Liver (tissue), 8 donors: ENCODE measurements at regions not wholly inside any gene's neighbourhood (a gene's known extent, or its start where the extent isn't known, plus 50 kb on each side); places are given as distances from the start of the nearest gene placed in this dataset.

Experiments
- DNase-seq: peaks from one replicate; pipeline ENCODE4 v3.0.0-alpha.2; 2017; ENCODE audit warnings: low spot score
- H3K27ac ChIP-seq, 2 donors: one replicate each; pipeline ENCODE4 v1.7.0; 2013; ENCODE audit warnings: inconsistent platforms in 2 of 2, low read length in 2 of 2, control low read depth in 1 of 2, low read depth in 1 of 2, mild to moderate bottlenecking in 1 of 2
- H3K27me3 ChIP-seq, 4 donors: one replicate each; pipeline versions ENCODE4 v1.6.1 to v1.7.0; 2013; ENCODE audit warnings: low read length in 3 of 4, inconsistent platforms in 1 of 4, mild to moderate bottlenecking in 1 of 4, moderate library complexity in 1 of 4; ENCODE audit not compliant: control insufficient read depth in 4 of 4, insufficient read depth in 4 of 4
- H3K36me3 ChIP-seq, 4 donors: one replicate each; pipeline versions ENCODE4 v1.6.1 to v1.7.0; 2013; ENCODE audit warnings: low read length in 3 of 4, mild to moderate bottlenecking in 3 of 4, low read depth in 1 of 4, moderate library complexity in 1 of 4; ENCODE audit not compliant: control insufficient read depth in 4 of 4, insufficient read depth in 3 of 4
- H3K4me1 ChIP-seq, 4 donors: one replicate each; pipeline versions ENCODE4 v1.6.1 to v1.7.0; 2013; ENCODE audit warnings: low read length in 3 of 4, mild to moderate bottlenecking in 3 of 4, moderate library complexity in 1 of 4; ENCODE audit not compliant: control insufficient read depth in 4 of 4, insufficient read depth in 4 of 4
- H3K4me3 ChIP-seq, 3 donors: one replicate each; pipeline versions ENCODE4 v1.6.1 to v1.7.0; 2013; ENCODE audit warnings: low read length in 3 of 3, control low read depth in 1 of 3, low read depth in 1 of 3, mild to moderate bottlenecking in 1 of 3
- H3K9ac ChIP-seq, 2 donors: one replicate each; pipeline ENCODE4 v1.7.0; 2013; ENCODE audit warnings: low read length in 2 of 2, mild to moderate bottlenecking in 2 of 2, moderate library complexity in 2 of 2, control low read depth in 1 of 2, low read depth in 1 of 2
- H3K9me3 ChIP-seq, 4 donors: one replicate each; pipeline versions ENCODE4 v1.6.1 to v1.7.0; 2013; ENCODE audit warnings: low read length in 3 of 4; ENCODE audit not compliant: control insufficient read depth in 4 of 4
- EGR1 ChIP-seq, 2 donors: IDR thresholded peaks; 2 replicates each; pipeline ENCODE4 v1.6.1; 2016 to 2018; ENCODE audit warnings: antibody characterized with exemption in 2 of 2, low read depth in 2 of 2
- FOXA1 ChIP-seq: IDR thresholded peaks from 2 replicates; pipeline ENCODE4 v1.6.1; 2016; ENCODE audit warnings: antibody characterized with exemption
- HNF4A ChIP-seq, 2 donors: conservative IDR thresholded peaks; 2 replicates each; pipeline ENCODE4 v1.6.1; 2016; ENCODE audit warnings: antibody characterized with exemption in 2 of 2, mild to moderate bottlenecking in 2 of 2
- JUND ChIP-seq, 2 donors: IDR thresholded peaks; 2 replicates each; pipeline ENCODE4 v1.6.1; 2016; ENCODE audit warnings: antibody characterized with exemption in 2 of 2
- RAD21 ChIP-seq, 2 donors: IDR thresholded peaks; 2 replicates each; pipeline ENCODE4 v1.6.1; 2016; ENCODE audit warnings: antibody characterized with exemption in 2 of 2, mild to moderate bottlenecking in 2 of 2
- RXRA ChIP-seq, 2 donors: IDR thresholded peaks; 2 replicates each; pipeline ENCODE4 v1.6.1; 2017 to 2018; ENCODE audit warnings: antibody characterized with exemption in 2 of 2, mild to moderate bottlenecking in 1 of 2
- YY1 ChIP-seq: IDR thresholded peaks from 2 replicates; pipeline ENCODE4 v1.6.1; 2016; ENCODE audit warnings: antibody characterized with exemption, mild to moderate bottlenecking
- WGBS: extraction: QIAGEN DNeasy Blood & Tissue Kit; methylation state at CpG from one replicate; pipeline ENCODE4 v1.1.7; 2013; 5-methylcytosine and 5-hydroxymethylcytosine counted together
- TF ChIP-seq, protein P1 (sequence below): fragments of 150-350 bp; IDR thresholded peaks from 2 replicates; pipeline ENCODE4 v1.5.1; 2017; ENCODE audit warnings: improper control_type of control experiment, low read depth, low read length; ENCODE audit not compliant: missing input control
- TF ChIP-seq, protein P2 (sequence below): IDR thresholded peaks from 2 replicates; pipeline ENCODE4 v1.6.1; 2016; ENCODE audit warnings: antibody characterized with exemption
- TF ChIP-seq, protein P3 (sequence below): IDR thresholded peaks from 2 replicates; pipeline ENCODE4 v1.6.1; 2016; ENCODE audit warnings: antibody characterized with exemption, mild to moderate bottlenecking
- donor health status: healthy.
- donor health status: healthy.
- donor health status: healthy.
- donor health status: healthy.
- donor health status: healthy.

DNA sequence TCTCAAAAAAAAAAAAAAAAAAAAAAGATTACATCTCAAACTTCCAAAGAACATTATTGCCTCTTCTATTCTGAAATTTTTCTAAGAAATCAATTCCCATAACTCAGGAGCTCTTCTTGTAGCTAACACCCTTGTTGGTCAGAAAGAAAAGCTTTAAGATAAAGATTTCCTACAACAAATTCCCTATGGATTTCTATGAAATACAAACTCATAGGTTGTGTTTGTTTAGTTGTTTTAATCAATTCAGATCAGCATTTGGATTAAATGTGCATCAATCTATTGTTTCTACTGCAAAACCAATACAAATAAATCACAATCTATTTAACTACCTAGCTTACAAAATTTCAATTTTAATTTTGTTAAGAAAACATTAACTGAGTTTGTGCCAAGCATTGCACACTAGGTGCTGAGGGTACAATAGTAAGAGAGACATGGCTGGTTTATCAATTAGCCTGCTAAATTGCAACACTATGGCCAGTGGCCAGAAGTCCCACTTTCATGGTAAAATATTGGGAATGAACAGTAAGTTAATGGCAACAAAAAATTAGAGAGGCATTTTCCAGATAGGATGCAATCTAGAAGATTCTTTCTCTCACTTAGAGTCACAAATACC, 80.2 kb upstream of the MYCN start (continued):
- no peak for TF ChIP-seq FOXA1

DNA sequence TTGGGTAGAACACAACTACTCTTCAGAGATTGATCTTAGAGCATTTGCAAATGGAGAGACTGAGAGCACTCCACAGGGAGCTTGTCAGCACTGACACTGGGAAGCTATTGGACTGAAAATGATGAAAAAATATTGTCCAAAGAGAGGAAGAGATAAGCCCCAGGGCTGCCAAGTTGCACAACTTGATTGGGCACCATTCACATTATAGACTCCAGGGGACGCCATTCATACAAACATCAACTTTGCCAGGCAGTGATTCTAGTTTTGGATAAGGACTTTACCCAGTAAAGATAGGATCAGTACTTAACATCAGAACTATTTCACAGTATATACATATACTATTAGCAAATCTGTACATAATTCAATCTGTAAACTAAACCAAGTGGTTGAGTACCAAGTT, 79.6 kb upstream of the MYCN start:
- no peaks in the 10 kb centered on the region for H3K27me3 ChIP-seq
- no peaks in the 10 kb centered on the region for H3K9me3 ChIP-seq
- no peak for DNase-seq
- peak; percentile 25 to 49 for TF ChIP-seq HNF4A (conservative IDR thresholded peaks at IDR 0.05)
- TF ChIP-seq, protein P1, sequence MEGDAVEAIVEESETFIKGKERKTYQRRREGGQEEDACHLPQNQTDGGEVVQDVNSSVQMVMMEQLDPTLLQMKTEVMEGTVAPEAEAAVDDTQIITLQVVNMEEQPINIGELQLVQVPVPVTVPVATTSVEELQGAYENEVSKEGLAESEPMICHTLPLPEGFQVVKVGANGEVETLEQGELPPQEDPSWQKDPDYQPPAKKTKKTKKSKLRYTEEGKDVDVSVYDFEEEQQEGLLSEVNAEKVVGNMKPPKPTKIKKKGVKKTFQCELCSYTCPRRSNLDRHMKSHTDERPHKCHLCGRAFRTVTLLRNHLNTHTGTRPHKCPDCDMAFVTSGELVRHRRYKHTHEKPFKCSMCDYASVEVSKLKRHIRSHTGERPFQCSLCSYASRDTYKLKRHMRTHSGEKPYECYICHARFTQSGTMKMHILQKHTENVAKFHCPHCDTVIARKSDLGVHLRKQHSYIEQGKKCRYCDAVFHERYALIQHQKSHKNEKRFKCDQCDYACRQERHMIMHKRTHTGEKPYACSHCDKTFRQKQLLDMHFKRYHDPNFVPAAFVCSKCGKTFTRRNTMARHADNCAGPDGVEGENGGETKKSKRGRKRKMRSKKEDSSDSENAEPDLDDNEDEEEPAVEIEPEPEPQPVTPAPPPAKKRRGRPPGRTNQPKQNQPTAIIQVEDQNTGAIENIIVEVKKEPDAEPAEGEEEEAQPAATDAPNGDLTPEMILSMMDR: peak; percentile 43
- TF ChIP-seq JUND (IDR thresholded peaks at IDR 0.05): no peak
- no peak for TF ChIP-seq EGR1 (IDR thresholded peaks at IDR 0.05; ENCODE audit: low read depth in 2 of 2)
- peak; percentile 51 for TF ChIP-seq YY1
- peak; percentile 22 to 58 for TF ChIP-seq RAD21 (IDR thresholded peaks at IDR 0.05)
- TF ChIP-seq RXRA (IDR thresholded peaks at IDR 0.05): peak in 1 of 2 donors; percentile 40
- H3K4me1 ChIP-seq: peaks cover 0 to 15% (median 11%) of the 10 kb centered on the region in 4 donors
- no peak overlapping the region for H3K9ac ChIP-seq
- H3K36me3 ChIP-seq: no peaks in the 10 kb centered on the region
- H3K4me3 ChIP-seq: no peak overlapping the region
- 35% methylated on average over 1 of the region's 1 CpG for WGBS
- H3K27ac ChIP-seq: no peak overlapping the region

DNA sequence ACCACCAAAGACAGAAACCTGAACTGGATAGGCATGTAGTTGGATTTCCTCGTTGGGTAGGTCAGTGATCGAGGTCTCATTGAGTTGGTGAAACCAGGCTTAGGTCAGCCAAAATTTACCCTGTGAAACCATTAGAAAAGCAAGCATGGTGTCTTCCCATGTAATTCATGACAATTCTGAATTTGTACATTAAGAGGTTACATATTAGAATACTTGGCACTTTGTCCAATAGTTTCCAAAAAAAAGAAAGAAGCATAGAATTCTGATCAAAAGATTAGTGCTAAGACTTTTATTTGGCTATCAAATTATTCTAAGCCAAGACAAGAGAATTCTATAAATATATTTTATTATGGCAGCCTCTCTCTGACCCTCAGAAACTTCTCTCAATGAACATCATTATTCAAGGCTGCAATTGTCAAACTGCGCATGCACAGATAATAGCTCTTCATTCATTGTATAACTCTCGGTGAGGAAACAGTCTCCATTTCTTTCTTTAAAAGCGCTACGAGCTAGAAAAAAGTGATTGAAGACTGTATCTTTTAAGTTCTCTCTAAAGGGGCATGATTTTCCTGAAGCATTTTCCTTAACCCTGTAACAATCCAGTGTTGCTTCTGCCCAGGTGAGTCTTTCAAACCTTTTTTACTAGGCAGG, 79.1 kb upstream of the MYCN start:
- Histone ChIP-seq H3K27me3 (no peaks in the 10 kb centered on the region), H3K27ac (no peak overlapping the region), H3K4me3 (no peak overlapping the region), H3K36me3 (no peaks in the 10 kb centered on the region), H3K9me3 (no peaks in the 10 kb centered on the region), H3K4me1 (peaks cover 0 to 15% (median 11%) of the 10 kb centered on the region in 4 donors), H3K9ac (no peak overlapping the region)
- WGBS: 79% methylated on average over 6 of the region's 6 CpGs
- TF ChIP-seq, protein P2, sequence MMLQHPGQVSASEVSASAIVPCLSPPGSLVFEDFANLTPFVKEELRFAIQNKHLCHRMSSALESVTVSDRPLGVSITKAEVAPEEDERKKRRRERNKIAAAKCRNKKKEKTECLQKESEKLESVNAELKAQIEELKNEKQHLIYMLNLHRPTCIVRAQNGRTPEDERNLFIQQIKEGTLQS: no peak
- TF ChIP-seq FOXA1: no peak
- TF ChIP-seq, protein P3, sequence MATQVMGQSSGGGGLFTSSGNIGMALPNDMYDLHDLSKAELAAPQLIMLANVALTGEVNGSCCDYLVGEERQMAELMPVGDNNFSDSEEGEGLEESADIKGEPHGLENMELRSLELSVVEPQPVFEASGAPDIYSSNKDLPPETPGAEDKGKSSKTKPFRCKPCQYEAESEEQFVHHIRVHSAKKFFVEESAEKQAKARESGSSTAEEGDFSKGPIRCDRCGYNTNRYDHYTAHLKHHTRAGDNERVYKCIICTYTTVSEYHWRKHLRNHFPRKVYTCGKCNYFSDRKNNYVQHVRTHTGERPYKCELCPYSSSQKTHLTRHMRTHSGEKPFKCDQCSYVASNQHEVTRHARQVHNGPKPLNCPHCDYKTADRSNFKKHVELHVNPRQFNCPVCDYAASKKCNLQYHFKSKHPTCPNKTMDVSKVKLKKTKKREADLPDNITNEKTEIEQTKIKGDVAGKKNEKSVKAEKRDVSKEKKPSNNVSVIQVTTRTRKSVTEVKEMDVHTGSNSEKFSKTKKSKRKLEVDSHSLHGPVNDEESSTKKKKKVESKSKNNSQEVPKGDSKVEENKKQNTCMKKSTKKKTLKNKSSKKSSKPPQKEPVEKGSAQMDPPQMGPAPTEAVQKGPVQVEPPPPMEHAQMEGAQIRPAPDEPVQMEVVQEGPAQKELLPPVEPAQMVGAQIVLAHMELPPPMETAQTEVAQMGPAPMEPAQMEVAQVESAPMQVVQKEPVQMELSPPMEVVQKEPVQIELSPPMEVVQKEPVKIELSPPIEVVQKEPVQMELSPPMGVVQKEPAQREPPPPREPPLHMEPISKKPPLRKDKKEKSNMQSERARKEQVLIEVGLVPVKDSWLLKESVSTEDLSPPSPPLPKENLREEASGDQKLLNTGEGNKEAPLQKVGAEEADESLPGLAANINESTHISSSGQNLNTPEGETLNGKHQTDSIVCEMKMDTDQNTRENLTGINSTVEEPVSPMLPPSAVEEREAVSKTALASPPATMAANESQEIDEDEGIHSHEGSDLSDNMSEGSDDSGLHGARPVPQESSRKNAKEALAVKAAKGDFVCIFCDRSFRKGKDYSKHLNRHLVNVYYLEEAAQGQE: no peak
- TF ChIP-seq YY1: peak; percentile 16
- no peak for TF ChIP-seq HNF4A (conservative IDR thresholded peaks at IDR 0.05)
- DNase-seq: no peak
